WTC11 (cell line): ENCODE measurements at regions not wholly inside any gene's neighbourhood (a gene's known extent, or its start where the extent isn't known, plus 50 kb on each side); places are given as distances from the start of the nearest gene placed in this dataset.

Experiments
- ATAC-seq: fragments of 200-7000 bp; cut with Tn5 transposase; 2 replicates; pipeline ENCODE4 v1.10.0; 2021; ENCODE audit warnings: mild to moderate bottlenecking, moderate library complexity
- CTCF ChIA-PET: fragments of 300-600 bp; sonication (Branson Sonifier 250); formaldehyde crosslinking; loops from one replicate; lab custom pipeline; 2021; ENCODE audit warnings: antibody characterized with exemption; lab: Charles Lee
- POLR2A ChIA-PET: fragments of 350-600 bp; sonication (Branson Sonifier 250); formaldehyde crosslinking; loops from one replicate; lab custom pipeline; 2021; ENCODE audit warnings: antibody characterized with exemption; lab: Charles Lee
- DNase-seq: peaks from one replicate; pipeline ENCODE4 v3.0.0; 2021; ENCODE audit warnings: low spot score
- H3K27ac Mint-ChIP-seq: 2 replicates; pipeline ENCODE4 v1.8.0; 2021; ENCODE audit warnings: mixed read lengths
- H3K27me3 Mint-ChIP-seq: 2 replicates; pipeline ENCODE4 v1.8.0; 2021; ENCODE audit warnings: low read depth, mild to moderate bottlenecking, moderate library complexity, mixed read lengths
- H3K36me3 Mint-ChIP-seq: 2 replicates; pipeline ENCODE4 v1.8.0; 2021; ENCODE audit warnings: mixed read lengths
- H3K4me1 Mint-ChIP-seq: 2 replicates; pipeline ENCODE4 v1.8.0; 2022; ENCODE audit warnings: mixed read lengths
- H3K4me3 Mint-ChIP-seq: 2 replicates; pipeline ENCODE4 v1.8.0; 2021; ENCODE audit warnings: mild to moderate bottlenecking, moderate library complexity, mixed read lengths
- H3K9me3 Mint-ChIP-seq: 2 replicates; pipeline ENCODE4 v1.8.0; 2021; ENCODE audit warnings: mixed read lengths
- ATF1 ChIP-seq: sonication (generic); formaldehyde crosslinking; IDR thresholded peaks from 2 replicates; pipeline ENCODE4 v1.8.1; 2023; ENCODE audit warnings: mild to moderate bottlenecking, moderate library complexity, missing genetic modification reagents
- FOXJ3 ChIP-seq: sonication (generic); formaldehyde crosslinking; IDR thresholded peaks from 2 replicates; pipeline ENCODE4 v1.9.0; 2021; ENCODE audit warnings: missing genetic modification reagents, mild to moderate bottlenecking, borderline replicate concordance
- FOXP1 ChIP-seq: sonication (generic); formaldehyde crosslinking; IDR thresholded peaks from 2 replicates; pipeline ENCODE4 v1.8.0; 2022; ENCODE audit warnings: missing genetic modification reagents, mild to moderate bottlenecking, moderate library complexity, borderline replicate concordance
- NR3C1 ChIP-seq: sonication (generic); formaldehyde crosslinking; conservative IDR thresholded peaks from 2 replicates; pipeline ENCODE4 v1.8.1; 2023; ENCODE audit warnings: low read depth, mild to moderate bottlenecking, missing genetic modification reagents
- SMAD3 ChIP-seq: sonication (generic); formaldehyde crosslinking; IDR thresholded peaks from 2 replicates; pipeline ENCODE4 v1.8.0; 2022; ENCODE audit warnings: missing genetic modification reagents, mild to moderate bottlenecking, borderline replicate concordance
- ZBTB21 ChIP-seq: sonication (generic); formaldehyde crosslinking; IDR thresholded peaks from 2 replicates; pipeline ENCODE4 v1.8.1; 2023; ENCODE audit warnings: mild to moderate bottlenecking, missing genetic modification reagents, borderline replicate concordance
- ZNF219 ChIP-seq: sonication (generic); formaldehyde crosslinking; IDR thresholded peaks from 2 replicates; pipeline ENCODE4 v1.8.0; 2023; ENCODE audit warnings: missing genetic modification reagents, mild to moderate bottlenecking, borderline replicate concordance
- ZNF263 ChIP-seq: sonication (generic); formaldehyde crosslinking; IDR thresholded peaks from 2 replicates; pipeline ENCODE4 v1.8.1; 2022; ENCODE audit warnings: low read depth, mild to moderate bottlenecking, moderate library complexity, missing genetic modification reagents
- TF ChIP-seq, protein P1 (sequence below): fragments of 250-450 bp; sonication (Bioruptor Pico); conservative IDR thresholded peaks from 2 replicates; pipeline ENCODE4 v1.9.0; 2021; ENCODE audit warnings: mild to moderate bottlenecking
- TF ChIP-seq, protein P2 (sequence below): sonication (generic); formaldehyde crosslinking; IDR thresholded peaks from 2 replicates; pipeline ENCODE4 v1.8.1; 2023; ENCODE audit warnings: mild to moderate bottlenecking, missing genetic modification reagents
- TF ChIP-seq, protein P3 (sequence below): sonication (generic); formaldehyde crosslinking; IDR thresholded peaks from 2 replicates; pipeline ENCODE4 v1.8.0; 2022; ENCODE audit warnings: mild to moderate bottlenecking, missing genetic modification reagents
- TF ChIP-seq, protein P4 (sequence below): fragments of 250-450 bp; sonication (Bioruptor Pico); IDR thresholded peaks from 2 replicates; pipeline ENCODE4 v2.1.2; 2022; ENCODE audit warnings: mild to moderate bottlenecking, moderate library complexity
- TF ChIP-seq, protein P5 (sequence below): sonication (generic); formaldehyde crosslinking; IDR thresholded peaks from 2 replicates; pipeline ENCODE4 v1.8.1; 2022; ENCODE audit warnings: low read depth, mild to moderate bottlenecking, moderate library complexity, missing genetic modification reagents, borderline replicate concordance
- TF ChIP-seq, protein P6 (sequence below): fragments of 250-450 bp; sonication (Bioruptor Pico); IDR thresholded peaks from 2 replicates; pipeline ENCODE4 v1.8.0; 2021; ENCODE audit warnings: mild to moderate bottlenecking

DNA sequence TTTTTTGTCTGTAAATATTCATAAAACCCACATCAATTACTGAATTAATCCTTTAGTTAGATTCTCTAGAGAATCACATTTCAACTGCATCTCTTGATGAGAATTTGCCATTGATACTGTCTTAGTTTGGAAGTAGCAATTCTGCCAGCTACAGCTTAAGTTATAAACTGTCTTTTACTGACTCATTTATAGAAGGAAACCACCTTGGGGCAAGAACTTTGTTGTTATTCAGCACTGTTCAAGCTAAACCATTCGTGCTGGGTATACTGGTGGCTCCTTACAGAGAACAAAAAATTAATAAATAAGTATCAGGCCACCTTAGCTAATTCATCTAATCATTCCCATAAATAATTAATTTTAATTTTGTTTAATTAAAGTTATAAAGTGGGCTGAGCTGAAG lies 1082.6 kb upstream of the CELF4 start:
- ChIA-PET CTCF (no interaction called here), POLR2A (no interaction called here)
- DNase-seq (no peak), ATAC-seq (no peak)
- Mint-ChIP-seq H3K9me3 (no peaks in the 10 kb centered on the region), H3K27ac (no peak overlapping the region), H3K4me3 (no peak overlapping the region), H3K27me3 (no peaks in the 10 kb centered on the region), H3K36me3 (no peaks in the 10 kb centered on the region), H3K4me1 (no peaks in the 10 kb centered on the region)
- TF ChIP-seq, protein P1, sequence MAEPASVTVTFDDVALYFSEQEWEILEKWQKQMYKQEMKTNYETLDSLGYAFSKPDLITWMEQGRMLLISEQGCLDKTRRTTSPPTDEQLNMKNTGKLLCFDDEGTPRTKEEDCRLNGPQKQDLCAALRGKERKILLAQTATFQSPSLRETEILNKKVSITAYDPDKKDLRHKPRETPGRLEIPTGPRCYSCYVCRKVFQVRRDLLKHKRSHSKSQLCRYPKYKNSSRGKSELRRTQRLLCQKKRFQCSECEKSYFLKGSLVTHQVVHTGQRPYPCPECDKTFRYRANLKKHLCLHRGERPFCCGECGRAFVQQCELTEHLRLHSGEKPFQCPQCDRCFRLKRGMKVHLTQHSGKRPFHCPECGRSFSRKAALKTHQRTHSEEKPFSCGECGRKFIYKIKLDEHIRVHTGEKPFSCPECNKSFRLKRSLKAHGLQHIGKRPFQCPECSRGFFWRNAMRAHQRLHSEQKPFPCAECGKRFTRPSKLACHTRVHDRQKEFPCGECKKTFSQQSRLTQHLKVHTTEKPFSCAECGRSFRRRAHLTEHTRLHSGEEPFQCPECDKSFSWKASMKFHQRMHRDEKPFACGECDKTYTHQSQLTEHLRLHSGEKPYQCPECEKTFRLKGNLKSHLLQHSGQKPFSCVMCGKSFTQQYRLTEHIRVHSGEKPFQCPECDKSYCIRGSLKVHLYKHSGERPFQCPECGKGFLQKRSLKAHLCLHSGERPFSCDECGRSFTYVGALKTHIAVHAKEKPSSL (CRISPR knock-in tag): no peak
- TF ChIP-seq, protein P2, sequence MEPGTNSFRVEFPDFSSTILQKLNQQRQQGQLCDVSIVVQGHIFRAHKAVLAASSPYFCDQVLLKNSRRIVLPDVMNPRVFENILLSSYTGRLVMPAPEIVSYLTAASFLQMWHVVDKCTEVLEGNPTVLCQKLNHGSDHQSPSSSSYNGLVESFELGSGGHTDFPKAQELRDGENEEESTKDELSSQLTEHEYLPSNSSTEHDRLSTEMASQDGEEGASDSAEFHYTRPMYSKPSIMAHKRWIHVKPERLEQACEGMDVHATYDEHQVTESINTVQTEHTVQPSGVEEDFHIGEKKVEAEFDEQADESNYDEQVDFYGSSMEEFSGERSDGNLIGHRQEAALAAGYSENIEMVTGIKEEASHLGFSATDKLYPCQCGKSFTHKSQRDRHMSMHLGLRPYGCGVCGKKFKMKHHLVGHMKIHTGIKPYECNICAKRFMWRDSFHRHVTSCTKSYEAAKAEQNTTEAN: no peak
- TF ChIP-seq, all 79 proteins: peak for 0

DNA sequence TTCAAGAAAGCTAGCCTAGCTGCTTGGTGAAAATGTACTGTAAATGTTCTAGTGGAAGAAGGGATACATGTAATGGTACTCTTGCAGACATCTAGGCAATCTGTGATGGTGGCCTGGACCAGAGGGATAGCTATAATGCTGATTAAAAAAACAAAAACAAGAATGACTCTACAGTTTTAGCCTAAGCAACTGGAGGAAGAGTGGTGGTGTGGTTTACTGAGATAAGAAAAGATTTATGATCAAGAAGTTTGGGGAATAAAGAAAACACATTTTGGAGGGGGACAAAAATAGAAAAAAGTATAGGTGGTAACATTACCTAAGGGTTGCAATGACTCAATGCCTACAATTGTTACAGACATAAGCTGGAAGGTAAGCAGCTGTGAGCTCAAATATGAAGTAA lies 1080.7 kb upstream of the CELF4 start:
- H3K4me3 Mint-ChIP-seq: no peak overlapping the region
- ChIA-PET POLR2A (no interaction called here), CTCF (no interaction called here)
- DNase-seq (no peak), ATAC-seq (no peak)
- H3K27ac Mint-ChIP-seq: no peak overlapping the region
- no peaks in the 10 kb centered on the region for H3K36me3 Mint-ChIP-seq
- no peaks in the 10 kb centered on the region for H3K9me3 Mint-ChIP-seq
- TF ChIP-seq NR3C1 (CRISPR knock-in tag) (no peak), ZNF219 (CRISPR knock-in tag) (no peak), ZBTB21 (CRISPR knock-in tag) (no peak), FOXP1 (no peak)
- TF ChIP-seq, protein P3, sequence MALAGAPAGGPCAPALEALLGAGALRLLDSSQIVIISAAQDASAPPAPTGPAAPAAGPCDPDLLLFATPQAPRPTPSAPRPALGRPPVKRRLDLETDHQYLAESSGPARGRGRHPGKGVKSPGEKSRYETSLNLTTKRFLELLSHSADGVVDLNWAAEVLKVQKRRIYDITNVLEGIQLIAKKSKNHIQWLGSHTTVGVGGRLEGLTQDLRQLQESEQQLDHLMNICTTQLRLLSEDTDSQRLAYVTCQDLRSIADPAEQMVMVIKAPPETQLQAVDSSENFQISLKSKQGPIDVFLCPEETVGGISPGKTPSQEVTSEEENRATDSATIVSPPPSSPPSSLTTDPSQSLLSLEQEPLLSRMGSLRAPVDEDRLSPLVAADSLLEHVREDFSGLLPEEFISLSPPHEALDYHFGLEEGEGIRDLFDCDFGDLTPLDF (CRISPR knock-in tag): no peak
- no peaks in the 10 kb centered on the region for H3K4me1 Mint-ChIP-seq
- no peaks in the 10 kb centered on the region for H3K27me3 Mint-ChIP-seq

DNA sequence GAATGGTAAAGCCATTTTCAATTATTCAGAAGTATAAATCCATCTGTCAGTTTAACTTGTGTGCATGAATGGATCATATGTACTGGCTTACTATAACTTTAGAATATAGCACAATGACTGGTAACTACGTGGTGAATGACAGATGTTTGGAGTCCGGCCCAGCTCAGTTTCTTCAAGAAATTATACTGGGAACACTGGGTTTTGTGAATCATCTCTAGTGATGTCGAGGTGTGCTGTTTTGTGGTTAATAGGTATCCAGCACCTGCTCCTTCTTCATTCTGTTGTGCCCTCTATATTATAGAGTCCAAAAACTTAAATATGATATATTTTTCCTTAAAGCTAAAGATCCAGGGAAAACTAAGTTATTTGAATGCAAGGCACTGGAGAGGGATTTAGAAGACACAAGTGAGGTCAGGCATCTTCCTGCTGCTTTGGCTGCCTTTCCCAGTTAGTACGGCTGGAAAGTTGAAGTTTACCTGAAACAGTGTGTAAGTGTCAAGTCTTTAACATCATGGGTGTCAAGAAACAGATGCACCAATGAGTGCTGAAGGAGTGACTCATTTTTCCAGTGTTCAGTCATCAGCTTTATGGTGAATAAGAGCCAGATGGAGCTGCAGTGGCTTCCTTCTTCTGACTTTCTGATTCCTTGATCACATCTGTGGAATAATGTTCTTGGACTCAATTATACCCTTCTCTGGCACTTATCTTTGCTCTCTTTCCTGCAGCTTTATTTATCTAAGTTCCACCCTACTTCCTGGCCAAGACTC lies 1079.5 kb upstream of the CELF4 start:
- Mint-ChIP-seq H3K27ac (no peak overlapping the region), H3K27me3 (no peaks in the 10 kb centered on the region), H3K4me3 (no peak overlapping the region), H3K36me3 (peaks cover 7% of the 10 kb centered on the region), H3K4me1 (no peaks in the 10 kb centered on the region), H3K9me3 (peaks cover 8% of the 10 kb centered on the region)
- TF ChIP-seq, protein P4, sequence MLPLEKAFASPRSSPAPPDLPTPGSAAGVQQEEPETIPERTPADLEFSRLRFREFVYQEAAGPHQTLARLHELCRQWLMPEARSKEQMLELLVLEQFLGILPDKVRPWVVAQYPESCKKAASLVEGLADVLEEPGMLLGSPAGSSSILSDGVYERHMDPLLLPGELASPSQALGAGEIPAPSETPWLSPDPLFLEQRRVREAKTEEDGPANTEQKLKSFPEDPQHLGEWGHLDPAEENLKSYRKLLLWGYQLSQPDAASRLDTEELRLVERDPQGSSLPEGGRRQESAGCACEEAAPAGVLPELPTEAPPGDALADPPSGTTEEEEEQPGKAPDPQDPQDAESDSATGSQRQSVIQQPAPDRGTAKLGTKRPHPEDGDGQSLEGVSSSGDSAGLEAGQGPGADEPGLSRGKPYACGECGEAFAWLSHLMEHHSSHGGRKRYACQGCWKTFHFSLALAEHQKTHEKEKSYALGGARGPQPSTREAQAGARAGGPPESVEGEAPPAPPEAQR (CRISPR knock-in tag): no peak
- TF ChIP-seq ZBTB21 (CRISPR knock-in tag) (no peak), SMAD3 (CRISPR knock-in tag) (no peak), ATF1 (CRISPR knock-in tag) (no peak), ZNF263 (CRISPR knock-in tag) (no peak), FOXJ3 (CRISPR knock-in tag) (no peak)
- TF ChIP-seq, protein P5, sequence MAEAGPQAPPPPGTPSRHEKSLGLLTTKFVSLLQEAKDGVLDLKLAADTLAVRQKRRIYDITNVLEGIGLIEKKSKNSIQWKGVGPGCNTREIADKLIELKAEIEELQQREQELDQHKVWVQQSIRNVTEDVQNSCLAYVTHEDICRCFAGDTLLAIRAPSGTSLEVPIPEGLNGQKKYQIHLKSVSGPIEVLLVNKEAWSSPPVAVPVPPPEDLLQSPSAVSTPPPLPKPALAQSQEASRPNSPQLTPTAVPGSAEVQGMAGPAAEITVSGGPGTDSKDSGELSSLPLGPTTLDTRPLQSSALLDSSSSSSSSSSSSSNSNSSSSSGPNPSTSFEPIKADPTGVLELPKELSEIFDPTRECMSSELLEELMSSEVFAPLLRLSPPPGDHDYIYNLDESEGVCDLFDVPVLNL (CRISPR knock-in tag): no peak
- TF ChIP-seq, protein P1 (CRISPR knock-in tag): no peak
- TF ChIP-seq, protein P6, sequence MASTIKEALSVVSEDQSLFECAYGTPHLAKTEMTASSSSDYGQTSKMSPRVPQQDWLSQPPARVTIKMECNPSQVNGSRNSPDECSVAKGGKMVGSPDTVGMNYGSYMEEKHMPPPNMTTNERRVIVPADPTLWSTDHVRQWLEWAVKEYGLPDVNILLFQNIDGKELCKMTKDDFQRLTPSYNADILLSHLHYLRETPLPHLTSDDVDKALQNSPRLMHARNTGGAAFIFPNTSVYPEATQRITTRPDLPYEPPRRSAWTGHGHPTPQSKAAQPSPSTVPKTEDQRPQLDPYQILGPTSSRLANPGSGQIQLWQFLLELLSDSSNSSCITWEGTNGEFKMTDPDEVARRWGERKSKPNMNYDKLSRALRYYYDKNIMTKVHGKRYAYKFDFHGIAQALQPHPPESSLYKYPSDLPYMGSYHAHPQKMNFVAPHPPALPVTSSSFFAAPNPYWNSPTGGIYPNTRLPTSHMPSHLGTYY (CRISPR knock-in tag): no peak
- POLR2A ChIA-PET: no interaction called here
- no peak for DNase-seq
- no peak for ATAC-seq
- CTCF ChIA-PET: no interaction called here
